ENCODE measurements at regions not wholly inside any gene's neighbourhood (a gene's known extent, or its start where the extent isn't known, plus 50 kb on each side); places are given as distances from the start of the nearest gene placed in this dataset.
"Not testable (repeated sequence)": the region's sequence is repeated elsewhere in the genome, so short reads cannot be mapped to it uniquely, and the experiment has no call there.

DNA sequence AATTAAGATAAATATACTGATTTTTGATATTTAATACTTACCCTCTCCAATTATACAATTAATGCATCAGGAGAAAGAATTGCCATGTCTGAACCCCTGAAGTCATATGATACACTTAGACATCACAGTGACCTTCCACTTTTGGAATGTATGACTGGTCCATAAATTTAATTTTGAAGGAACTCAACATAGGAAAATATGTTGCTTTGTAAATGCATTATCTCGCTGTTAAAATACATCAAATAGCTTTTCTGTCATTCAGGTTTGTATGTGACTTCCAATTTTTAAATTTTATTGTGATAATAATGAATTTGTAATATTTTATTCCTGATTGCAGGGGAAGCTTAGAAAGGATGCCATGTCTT, 631.9 kb upstream of the ANKRD30A start:
- DNase-seq (ENCODE audit: low spot score): no peak

DNA sequence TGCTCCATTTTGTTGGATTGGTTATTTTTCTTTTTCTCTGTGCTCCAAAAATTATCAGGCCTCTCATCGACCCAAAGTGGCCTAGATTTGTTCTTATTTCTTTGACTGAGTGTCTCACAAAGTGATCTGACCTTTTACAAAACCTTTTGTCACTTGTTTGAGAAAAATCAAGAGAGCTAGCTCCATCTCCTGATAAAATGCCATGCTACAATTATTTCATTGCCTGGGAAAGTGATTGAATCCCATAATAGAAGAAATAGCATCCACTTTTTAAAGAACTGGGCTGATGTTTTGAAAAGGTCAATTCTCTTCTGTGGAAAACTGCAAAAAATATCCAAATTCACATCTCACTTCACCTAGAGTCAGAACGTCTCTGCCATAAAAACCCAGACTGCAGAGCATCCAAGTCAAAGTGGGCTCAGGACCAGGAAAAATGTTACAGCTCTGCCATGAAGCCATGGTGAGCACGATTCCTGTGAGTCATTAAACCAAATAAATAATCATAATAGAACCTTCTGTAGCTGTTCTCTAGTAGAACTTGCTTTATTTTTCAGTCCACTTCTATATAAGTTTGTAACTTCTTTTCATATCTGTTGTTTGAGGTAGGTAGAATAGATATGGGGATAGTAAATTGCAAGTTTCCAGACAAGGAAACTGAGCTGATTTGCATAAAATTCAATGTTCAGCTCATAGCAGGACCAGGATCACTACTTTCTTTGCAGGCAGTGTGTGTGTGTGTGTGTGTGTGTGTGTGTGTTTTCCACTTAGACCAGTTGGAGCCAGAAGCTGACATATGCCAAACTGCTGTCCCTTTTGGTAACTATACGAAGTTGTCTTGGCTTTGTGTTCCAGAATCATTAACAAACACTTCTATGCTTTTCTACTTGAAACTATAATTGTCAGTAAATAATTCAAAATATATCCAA, 632.5 kb upstream of the ANKRD30A start:
- peak; percentile 13 for DNase-seq (ENCODE audit: low spot score)

DNA sequence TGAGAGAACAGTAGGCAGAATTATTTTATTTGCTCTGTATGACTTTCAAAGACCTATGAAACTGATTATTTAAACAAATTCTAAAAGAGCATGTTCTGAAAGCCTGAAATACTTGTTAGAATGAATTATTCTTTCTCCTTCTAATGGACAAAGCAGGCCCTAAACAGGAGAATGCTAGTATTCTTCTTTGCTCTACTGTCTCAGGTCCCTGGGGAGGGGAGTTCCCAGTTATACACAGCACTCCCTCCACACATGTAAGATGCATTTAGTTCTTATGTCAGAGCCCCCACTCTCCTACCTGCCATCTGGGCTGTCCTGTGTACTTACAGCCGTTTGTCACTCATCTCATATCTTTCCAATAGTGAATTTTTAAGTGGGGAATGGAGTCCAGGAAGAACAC, 633.5 kb upstream of the ANKRD30A start:
- no peak for DNase-seq (ENCODE audit: low spot score)

DNA sequence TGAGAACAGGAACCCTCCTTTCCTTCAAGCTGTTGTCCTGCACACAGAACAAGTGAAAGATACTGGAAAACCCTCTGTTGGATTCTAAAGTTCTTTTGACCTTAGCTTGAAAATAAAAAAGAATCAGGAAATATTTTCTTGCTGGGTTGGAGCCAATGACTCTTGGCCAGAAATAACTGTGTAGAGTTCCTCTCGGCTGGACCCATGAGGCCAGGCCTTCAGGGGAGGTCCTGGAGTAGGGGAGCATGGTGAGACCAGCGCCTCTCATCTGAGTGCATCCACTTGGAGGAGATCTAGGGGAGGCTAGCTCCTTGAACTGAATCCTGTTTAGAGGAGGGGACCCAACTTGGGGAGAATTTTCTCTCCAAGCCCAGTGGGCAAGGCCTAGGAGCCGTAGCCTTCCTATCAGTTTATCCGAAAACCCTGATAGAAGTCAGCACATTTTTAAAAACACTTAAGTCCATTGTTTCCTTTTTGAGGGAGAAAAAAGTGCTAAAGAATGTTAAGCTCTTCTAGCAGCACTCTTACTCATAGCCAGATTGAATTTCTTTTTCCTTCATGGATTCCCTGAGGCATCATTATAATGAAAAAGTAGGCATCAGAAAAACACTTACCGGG, 635.7 kb upstream of the ANKRD30A start:
- peak; percentile 59 for DNase-seq (ENCODE audit: low spot score)

DNA sequence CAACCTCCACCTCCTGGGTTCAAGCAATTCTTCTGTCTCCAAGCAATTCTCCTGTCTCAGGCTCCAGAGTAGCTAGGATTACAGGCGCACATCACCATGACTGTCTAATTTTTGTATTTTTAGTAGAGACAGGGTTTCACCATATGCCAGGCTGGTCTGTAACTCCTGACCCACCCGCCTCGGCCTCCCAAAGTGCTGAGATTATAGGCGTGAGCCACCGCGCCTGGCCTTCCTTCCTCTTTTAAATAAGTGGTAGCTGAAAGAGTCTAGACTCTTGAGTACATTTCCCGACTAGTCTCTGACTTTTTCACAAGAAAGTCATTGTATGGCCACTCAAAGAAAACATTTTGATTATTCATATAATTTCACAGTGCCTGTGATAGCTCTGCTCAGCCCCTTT, 636.2 kb upstream of the ANKRD30A start:
- no peak for DNase-seq (ENCODE audit: low spot score)

DNA sequence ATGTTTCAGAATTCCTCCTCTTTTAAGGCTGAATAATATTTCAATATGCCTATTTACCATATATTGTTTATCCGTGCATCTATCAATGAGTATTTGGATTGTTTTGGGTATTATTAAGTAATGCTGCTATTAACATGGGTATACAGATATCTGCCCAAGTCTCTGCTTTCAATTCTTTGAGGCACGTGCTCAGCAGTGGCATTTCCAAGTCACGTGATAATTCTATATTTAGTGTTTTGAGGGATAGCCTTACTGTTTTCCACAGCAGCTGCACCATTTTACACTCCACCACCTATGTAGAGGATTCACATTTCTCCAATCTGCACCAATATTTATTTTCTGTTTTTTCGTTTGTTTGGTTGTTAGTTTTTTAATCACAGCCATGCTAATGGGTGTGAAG, 636.8 kb upstream of the ANKRD30A start:
- DNase-seq (ENCODE audit: low spot score): no peak

DNA sequence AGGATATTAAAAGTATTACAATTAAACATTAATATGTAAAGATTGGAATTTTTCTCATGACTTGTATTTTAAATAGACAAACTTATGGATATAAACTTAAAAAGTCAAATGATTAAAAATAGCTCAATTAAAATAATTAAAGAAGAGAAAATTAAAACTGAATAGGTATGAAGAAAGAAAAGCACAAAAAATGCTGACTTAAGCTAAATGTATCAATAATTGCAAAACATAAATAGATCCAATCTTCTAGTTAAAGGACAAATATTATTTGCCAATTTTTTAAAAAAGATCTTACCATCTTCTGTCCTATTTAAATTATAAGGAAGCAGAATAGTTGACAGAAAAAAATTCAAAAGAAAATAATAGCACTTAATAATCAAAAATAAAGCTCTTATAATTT, 646.3 kb upstream of the ANKRD30A start:
- no peak for DNase-seq (ENCODE audit: low spot score)

DNA sequence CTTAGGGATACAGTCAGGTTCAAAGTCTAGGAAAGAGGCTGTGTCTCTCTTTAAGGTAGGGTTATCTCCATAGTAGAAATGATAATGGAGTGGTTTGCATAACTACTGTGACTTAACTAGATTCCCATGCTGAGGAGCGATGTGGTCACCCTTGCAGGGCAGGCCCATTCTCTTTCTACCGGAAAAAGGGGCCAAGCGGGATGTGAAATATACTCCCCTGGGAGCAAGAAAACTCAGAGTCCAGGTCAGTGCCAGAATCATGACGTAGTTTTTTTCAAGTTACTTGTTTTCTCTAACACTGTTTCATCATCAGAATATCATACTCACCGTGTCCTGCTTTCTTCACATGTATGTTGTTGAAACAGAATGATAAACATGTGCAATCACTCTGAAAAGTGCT, 649.0 kb upstream of the ANKRD30A start:
- DNase-seq (ENCODE audit: low spot score): no peak

DNA sequence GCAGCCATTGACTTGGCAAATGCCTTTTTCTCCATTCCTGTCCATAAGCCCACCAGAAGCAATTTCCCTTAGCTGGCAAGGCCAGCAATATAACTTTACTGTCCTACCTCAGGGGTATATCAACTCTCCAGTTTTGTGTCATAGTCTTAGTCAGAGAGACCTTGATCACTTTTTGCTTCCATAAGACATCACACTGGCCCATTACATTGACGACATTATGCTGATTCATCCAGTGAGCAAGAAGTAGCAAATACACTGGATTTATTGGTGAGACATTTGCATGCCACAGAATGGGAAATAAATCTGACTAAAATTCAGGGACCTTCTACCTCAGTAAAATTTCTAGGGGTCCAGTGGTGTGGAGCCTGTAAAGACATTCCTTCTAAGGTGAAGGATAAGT, 649.7 kb upstream of the ANKRD30A start:
- no peak for DNase-seq (ENCODE audit: low spot score)

DNA sequence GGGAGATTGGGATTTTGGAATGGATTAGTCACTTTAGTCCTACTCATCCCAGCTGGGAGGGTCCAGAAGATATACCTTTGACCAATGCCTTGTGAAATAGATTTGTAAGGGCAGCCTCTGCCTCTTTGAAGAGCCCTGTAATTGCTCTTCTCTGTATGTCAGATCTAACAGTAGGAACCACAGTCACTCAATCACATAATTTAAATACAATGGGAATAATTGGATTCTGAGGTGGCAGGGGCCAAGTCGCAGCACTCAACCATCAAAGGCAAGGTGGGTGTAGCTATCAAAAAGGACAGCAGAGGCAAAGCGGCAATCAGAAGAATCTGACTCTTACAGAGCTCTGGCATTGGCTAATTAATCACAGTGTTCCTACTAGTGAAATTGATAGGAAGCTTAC, 650.9 kb upstream of the ANKRD30A start:
- DNase-seq (ENCODE audit: low spot score): no peak

DNA sequence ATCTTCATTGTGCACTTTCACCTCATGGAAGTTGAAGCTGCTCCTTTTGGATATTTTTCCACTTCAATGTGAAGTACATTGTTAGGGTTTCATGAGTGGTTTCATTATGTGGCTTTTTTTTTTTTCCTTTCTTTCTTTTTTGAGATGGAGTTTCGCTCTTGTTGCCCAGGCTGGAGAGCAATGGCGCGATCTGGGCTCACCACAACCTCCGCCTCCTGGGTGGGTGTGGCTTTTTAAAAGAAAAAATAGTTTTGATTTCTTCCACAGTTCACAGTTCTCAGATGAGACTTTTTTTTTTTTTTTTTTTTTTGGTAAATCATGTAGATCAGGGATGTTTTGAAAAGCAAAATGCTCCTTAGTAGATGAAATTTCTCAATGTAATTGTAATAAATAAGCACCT, 652.3 kb upstream of the ANKRD30A start:
- DNase-seq (ENCODE audit: low spot score): no peak

DNA sequence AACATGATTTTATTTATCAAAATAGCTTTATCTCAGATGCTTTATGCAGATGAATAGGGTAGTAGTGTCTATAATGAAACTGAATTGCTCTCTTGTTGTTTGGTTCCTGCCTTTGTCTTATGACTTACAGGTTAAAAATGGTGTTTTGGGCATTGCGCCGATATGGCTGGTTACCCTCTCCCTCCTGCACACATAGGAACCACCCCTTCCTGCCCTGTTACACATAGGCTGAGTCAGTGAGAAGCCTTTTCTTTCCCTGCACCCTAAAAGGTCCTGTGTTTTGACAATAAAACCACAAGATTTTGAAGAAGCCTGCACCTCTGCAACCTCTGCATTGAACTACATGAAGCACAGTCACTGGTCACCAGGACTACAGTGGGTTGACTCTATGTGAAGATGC, 655.8 kb upstream of the ANKRD30A start:
- no peak for DNase-seq (ENCODE audit: low spot score)

DNA sequence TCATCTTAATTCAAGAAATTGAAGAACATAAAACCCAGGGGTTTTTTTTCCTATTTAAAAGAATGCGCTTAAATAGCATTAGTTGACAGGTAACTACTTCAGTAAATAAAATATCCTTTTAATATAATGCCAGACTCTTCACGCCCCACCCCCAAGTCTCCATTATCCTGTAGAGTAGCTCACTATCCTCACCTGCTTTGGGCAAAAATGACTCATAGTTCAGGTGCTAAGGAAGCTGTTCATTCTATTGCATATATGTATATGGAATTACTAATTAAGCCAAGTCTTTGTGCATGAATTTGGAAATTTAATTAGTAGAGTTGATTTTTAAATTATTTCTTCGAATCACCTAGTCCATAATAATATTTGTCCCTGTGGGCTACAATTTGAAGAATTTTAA, 656.8 kb upstream of the ANKRD30A start:
- DNase-seq (ENCODE audit: low spot score): no peak

DNA sequence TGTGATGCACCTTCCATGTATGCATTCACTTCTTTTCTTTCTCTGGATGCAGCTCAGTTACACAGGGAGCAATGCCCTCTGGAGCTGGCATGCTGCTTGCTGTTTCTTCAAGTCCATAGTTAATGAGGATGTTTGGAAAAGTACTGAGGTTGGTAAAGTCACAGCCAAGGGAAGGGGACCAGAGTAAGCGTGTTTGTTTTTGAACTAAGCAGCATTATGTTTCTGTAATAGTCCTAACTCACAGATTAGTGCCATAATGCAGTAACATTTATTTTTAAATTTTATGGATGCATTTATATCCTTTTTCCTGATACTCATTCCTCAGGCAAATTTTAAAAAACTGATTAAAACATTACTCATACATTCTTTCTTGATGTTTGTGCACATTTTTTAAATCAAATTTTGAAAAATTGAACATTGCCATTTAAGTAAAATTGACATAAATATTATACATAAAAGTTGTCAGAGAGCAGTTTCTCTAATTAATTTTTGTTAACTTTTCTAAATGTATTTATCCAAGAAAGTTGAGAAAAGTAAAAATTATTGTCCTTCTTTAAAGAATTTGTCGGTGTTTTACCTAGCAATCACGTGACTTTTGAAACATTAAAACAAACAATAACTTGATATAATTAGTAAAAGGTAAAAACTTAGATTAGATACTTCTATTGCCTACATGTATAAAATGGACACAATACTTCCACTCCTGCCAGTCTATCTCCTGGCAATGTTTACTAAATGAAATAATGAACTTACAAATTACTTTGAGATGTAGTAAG, 659.6 kb upstream of the ANKRD30A start:
- no peak for DNase-seq (ENCODE audit: low spot score)

DNA sequence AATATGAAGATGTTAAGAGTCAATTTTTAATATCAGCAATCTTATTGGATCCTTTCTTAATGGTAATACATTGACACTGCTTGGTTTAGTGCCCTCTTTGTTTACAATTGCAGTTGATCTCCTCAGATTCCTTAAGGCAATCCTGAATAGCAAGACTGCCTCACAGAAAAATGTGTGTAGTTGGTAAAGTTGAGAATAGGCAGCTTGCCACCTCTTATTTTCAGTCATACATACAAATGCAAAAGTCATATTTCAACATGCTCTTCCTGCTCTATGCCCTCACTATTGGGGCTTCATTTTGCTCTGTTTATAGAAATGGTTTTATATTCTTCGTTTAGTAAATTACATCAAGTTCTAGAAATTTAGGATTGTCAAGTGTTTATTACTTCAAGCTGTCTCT, 661.1 kb upstream of the ANKRD30A start:
- DNase-seq (ENCODE audit: low spot score): no peak

DNA sequence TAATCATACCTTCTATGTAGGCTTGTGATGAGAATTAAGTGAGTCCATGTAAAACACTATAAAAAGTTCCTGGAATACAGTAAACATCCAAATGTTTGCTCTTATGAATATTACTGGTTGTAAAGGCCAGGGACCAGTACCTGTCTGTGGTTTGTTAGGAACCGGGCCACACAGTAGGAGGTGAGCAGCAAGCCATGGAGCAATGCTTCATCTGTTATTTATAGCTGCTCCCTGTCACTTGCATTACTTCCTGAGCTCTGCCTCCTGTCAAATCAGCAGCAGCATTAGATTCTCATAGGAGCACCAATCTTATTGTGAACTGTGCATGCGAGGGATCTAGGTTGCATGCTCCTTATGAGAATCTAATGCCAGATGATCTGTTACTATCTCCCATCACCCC, 662.0 kb upstream of the ANKRD30A start:
- DNase-seq (ENCODE audit: low spot score): no peak

DNA sequence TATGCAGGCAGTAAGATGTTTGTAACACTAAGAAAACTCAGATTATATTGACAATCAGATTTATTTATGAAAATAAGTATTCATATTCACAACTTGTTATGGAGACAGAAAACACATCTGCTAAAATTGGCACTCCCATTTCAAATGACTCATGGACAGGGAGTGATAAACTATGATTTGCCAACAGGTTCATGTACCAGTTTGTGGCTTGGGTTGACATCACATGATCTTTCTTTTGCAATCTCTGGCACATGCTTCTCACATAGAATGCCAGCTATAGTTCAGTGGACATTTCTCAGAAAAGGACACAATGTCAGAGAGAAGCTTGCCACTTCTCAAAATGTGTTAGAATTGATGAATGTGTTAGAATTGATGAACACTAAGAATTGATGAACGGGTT, 663.2 kb upstream of the ANKRD30A start:
- DNase-seq (ENCODE audit: low spot score): peak; percentile 39

DNA sequence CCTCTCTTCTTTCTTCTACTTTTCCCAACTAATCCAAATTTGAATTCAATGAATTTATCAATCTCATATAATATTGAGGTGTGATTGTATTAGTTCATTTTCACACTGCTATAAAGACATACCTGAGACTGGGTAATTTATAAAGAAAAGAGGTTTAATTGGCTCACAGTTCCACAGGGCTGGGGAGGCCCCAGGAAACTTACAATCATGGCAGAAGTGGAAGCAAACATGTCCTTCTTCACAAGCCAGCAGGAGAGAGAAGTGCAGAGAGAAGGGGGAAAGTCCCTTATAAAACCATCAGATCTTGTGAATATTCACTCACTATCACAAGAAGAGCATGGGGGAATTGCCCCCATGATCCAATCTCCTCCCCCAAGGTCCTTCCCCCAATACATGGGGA, 667.0 kb upstream of the ANKRD30A start:
- not testable (repeated sequence) for DNase-seq (ENCODE audit: low spot score)

DNA sequence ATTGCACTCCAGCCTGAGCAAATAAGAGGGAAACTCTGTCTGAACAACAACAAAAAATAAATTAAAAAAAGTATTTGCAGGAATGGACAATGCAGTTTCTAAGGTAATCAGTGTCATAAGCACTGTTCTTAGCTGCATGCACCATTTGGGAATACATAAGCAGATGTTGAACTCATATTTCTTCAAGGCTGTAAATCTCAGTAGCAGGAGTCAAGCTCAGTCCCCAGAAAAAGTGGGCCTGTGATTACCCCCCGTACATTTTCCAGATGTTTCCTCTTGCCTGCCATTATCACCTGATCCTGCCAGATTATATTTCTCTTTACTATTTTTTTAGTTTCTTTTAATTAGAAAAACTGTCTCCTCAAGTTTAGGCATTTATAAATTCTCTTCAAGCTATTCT, 667.6 kb upstream of the ANKRD30A start:
- DNase-seq (ENCODE audit: low spot score): no peak

DNA sequence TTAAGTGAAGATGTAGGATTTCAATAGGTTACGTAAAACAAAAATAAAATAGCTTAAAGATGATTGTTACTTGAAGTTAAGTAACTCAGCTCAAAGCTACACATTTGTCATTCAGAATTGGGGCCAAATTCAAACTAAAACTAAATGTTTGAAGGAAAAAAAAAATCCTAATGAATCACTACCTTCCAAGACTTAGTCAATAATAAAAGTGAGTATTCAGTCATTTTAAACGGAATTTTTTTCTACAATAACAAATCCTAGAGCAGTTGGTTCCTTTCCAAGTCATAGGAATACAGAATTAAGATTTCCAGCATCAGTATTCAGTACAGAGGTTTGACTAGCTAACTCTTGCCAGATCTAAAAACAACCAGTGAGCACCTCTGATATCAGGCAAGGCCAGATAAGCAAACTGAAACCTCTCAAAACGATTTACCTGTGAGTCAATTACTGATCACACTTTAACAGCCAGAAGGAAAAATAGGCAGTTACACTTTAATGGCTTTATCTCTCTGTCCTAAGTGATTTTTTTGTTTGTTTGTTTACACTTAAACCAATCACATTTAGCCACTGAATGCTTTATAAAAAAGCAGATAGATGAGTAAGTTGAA, 669.8 kb upstream of the ANKRD30A start:
- no peak for DNase-seq (ENCODE audit: low spot score)

DNA sequence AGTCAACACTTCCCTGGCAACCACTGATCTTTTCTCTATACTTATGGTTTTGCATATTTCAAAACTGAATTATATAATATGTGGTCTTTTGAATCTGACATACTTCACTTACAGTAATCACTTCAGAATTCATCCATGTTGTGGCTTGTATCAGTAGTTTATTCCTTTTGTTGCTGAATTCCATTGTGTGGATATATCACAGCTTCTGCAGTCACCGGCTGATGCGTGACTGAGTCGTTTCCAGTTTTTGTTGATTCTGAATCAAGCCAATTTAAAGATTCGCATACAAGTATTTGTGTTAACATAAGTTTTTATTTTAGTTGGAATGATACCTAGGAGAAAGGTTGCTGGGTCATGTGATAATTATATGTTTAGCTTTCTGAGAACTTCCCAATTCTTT, 672.5 kb upstream of the ANKRD30A start:
- DNase-seq (ENCODE audit: low spot score): no peak

DNA sequence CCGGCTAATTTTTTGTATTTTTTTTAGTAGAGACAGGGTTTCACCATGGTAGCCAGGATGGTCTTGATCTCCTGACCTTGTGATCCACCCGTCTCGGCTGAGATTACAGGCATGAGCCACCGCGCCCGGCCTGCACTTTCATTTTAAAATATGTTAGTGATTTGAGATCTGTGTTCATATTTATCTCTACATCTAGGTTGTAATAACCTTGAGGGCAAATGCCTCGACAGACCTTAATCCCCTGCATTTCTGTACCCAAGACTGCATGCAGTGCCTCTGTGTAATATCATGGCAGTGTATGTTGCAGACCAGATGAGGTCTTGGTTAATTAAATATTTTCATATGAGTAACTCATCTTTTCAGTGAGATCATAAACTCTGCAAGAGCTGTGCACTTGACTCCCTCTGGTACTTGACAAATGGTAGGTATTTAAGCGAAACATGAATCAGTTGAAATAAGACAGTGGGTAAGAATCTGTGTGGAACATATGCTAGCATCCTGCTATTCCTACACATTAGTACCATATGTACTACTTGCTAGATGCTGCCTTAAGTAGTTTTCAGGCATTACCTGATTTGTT, 673.9 kb upstream of the ANKRD30A start:
- no peak for DNase-seq (ENCODE audit: low spot score)
